Left ventricle myocardium inferior (tissue), 1 donor: ENCODE measurements at regions not wholly inside any gene's neighbourhood (a gene's known extent, or its start where the extent isn't known, plus 50 kb on each side); places are given as distances from the start of the nearest gene placed in this dataset.

Source experiments
- DNase-seq: peaks from one replicate; pipeline ENCODE4 v3.0.0-alpha.2; 2020
- H3K27ac ChIP-seq: fragments of 200-600 bp; replicated peaks from 2 replicates; pipeline ENCODE4 v1.8.0; 2021
- H3K27me3 ChIP-seq: fragments of 200-600 bp; 2 replicates; pipeline ENCODE4 v1.8.0; 2021; ENCODE audit warnings: low read depth
- H3K36me3 ChIP-seq: fragments of 200-600 bp; 2 replicates; pipeline ENCODE4 v1.8.0; 2021
- H3K4me1 ChIP-seq: fragments of 200-600 bp; 2 replicates; pipeline ENCODE4 v1.8.0; 2021
- H3K4me3 ChIP-seq: fragments of 200-600 bp; 2 replicates; pipeline ENCODE4 v1.8.0; 2021; ENCODE audit warnings: mild to moderate bottlenecking, moderate library complexity
- H3K9me3 ChIP-seq: fragments of 200-600 bp; replicated peaks from 2 replicates; pipeline ENCODE4 v1.8.0; 2021
- CTCF ChIP-seq: fragments of 200-600 bp; IDR thresholded peaks from 2 replicates; pipeline ENCODE4 v1.8.0; 2021; ENCODE audit warnings: antibody characterized with exemption, mild to moderate bottlenecking, borderline replicate concordance
- intact Hi-C: fragments of 100-400 bp; cut with micrococcal nuclease; formaldehyde crosslinking; loops from one replicate; pipeline ENCODE4 v1.11.0; 2022
- donor health status: DM: no; HTN: yes; CAD: no; lungs with severe emphysema.

- H3K4me3 ChIP-seq, result no peak overlapping the region
- H3K27me3 ChIP-seq, result no peaks in the 10 kb centered on the region
- intact Hi-C loops, result no loop called here
- no peak for TF ChIP-seq CTCF
- no peak overlapping the region for H3K27ac ChIP-seq
- no peaks in the 10 kb centered on the region for H3K36me3 ChIP-seq
- DNase-seq, result no peak
- H3K9me3 ChIP-seq, result no peaks in the 10 kb centered on the region
- H3K4me1 ChIP-seq, result no peaks in the 10 kb centered on the region
These were observed 277.0 kb upstream of the SEMA3A start for GRCh38 chr7:84471576-84471975.

- no peak for TF ChIP-seq CTCF
- no peaks in the 10 kb centered on the region for H3K27me3 ChIP-seq
- no peaks in the 10 kb centered on the region for H3K36me3 ChIP-seq
- H3K4me3 ChIP-seq, result no peak overlapping the region
- no peak overlapping the region for H3K27ac ChIP-seq
- DNase-seq, result no peak
- H3K4me1 ChIP-seq, result no peaks in the 10 kb centered on the region
- H3K9me3 ChIP-seq, result no peaks in the 10 kb centered on the region
- intact Hi-C loops, result no loop called here
These were observed 274.4 kb upstream of the SEMA3A start for GRCh38 chr7:84469034-84469433.

GRCh38 chr7:84462259-84462658, 267.7 kb upstream of the SEMA3A start:
- no peak overlapping the region for H3K4me3 ChIP-seq

GRCh38 chr7:84461093-84461492, 266.5 kb upstream of the SEMA3A start:
- Histone ChIP-seq H3K9me3 (no peaks in the 10 kb centered on the region), H3K27me3 (no peaks in the 10 kb centered on the region), H3K36me3 (no peaks in the 10 kb centered on the region), H3K4me3 (no peak overlapping the region), H3K27ac (no peak overlapping the region), H3K4me1 (no peaks in the 10 kb centered on the region)
- intact Hi-C loops, result no loop called here
- no peak for DNase-seq
- no peak for TF ChIP-seq CTCF

More at GRCh38 chr7:84462259-84462658, 267.7 kb upstream of the SEMA3A start:
- Histone ChIP-seq H3K27ac (no peak overlapping the region), H3K9me3 (no peaks in the 10 kb centered on the region), H3K27me3 (no peaks in the 10 kb centered on the region), H3K4me1 (no peaks in the 10 kb centered on the region), H3K36me3 (no peaks in the 10 kb centered on the region)
- TF ChIP-seq CTCF, result no peak
- DNase-seq, result no peak
- intact Hi-C loops, result no loop called here

- Histone ChIP-seq H3K36me3 (no peaks in the 10 kb centered on the region), H3K27ac (no peak overlapping the region), H3K4me3 (no peak overlapping the region), H3K9me3 (no peaks in the 10 kb centered on the region), H3K27me3 (no peaks in the 10 kb centered on the region), H3K4me1 (no peaks in the 10 kb centered on the region)
- no peak for TF ChIP-seq CTCF
- intact Hi-C loops, result loop anchor here (10.0 kb wide), 1 partner anchor 481 kb away; no protein-coding TSS in a partner anchor
- no peak for DNase-seq
These were observed 261.2 kb upstream of the SEMA3A start for GRCh38 chr7:84455788-84456187.
